Right ventricle myocardium superior (tissue), 1 donor: ENCODE measurements at regions not wholly inside any gene's neighbourhood (a gene's known extent, or its start where the extent isn't known, plus 50 kb on each side); places are given as distances from the start of the nearest gene placed in this dataset.

ENCODE experiments used
- ATAC-seq: fragments of 200-7000 bp; cut with Tn5 transposase; one replicate; pipeline ENCODE4 v1.9.1; 2020; ENCODE audit warnings: mild to moderate bottlenecking; ENCODE audit not compliant: poor library complexity
- DNase-seq: peaks from one replicate; pipeline ENCODE4 v3.0.0-alpha.2; 2020
- intact Hi-C: fragments of 100-400 bp; cut with DNase I; formaldehyde crosslinking; loops from one replicate; pipeline ENCODE4 v1.11.2; 2022
- donor health status: DM: no; HTN: yes; CAD: no; lungs with severe emphysema.

- ATAC-seq, result peak; percentile 29
- no peak for DNase-seq
- intact Hi-C loops, result no loop called here
Observed at GRCh38 chr2:138147796-138148195, 183.5 kb downstream of the HNMT start.

DNA sequence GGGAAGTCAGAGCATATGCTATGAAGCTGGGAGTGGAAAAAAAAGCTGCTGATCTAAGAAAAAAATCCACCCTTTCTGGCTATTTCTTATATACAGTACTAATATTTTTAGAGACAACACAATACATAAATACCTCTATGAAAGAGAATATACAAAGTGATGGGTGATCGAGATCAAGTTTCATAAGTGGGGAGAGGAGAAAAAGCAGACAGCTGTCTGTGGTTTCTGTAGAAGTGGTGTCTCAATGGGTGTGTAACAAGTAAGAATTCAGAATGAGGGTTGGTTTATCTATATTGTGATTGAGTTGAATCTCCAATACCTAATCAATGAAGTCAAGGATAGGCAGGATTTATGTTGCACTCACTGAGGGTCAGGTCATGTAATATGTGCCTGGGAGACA, 191.0 kb downstream of the HNMT start:
- ATAC-seq (no peak), DNase-seq (no peak)
- intact Hi-C loops, result no loop called here

- ATAC-seq, result no peak
Observed at GRCh38 chr2:138157372-138157771, 193.1 kb downstream of the HNMT start.

DNA sequence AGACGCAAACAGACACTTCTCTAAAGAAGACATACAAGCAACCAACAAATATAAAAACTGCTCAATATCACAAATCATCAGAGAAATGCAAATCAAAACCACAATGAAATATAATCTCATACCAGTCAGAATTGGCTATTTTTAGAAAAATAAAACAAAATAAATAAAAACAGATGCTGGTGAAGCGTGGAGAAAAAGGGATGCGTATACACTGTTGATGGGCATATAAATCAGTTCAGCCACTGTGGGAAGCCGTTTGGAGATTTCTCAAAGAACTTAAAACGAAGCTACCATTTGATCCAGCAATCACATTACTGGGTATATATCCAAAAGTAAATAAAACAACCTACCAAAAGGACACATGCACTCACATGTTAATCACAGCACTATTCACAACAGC, 206.2 kb downstream of the HNMT start:
- intact Hi-C loops, result no loop called here
- DNase-seq, result no peak
- no peak for ATAC-seq

More at GRCh38 chr2:138157372-138157771, 193.1 kb downstream of the HNMT start:
- DNase-seq, result no peak
- intact Hi-C loops, result no loop called here

GRCh38 chr2:138171244-138171643, 207.0 kb downstream of the HNMT start:
- intact Hi-C loops, result no loop called here
- DNase-seq (no peak), ATAC-seq (no peak)

- DNase-seq, result no peak
Observed at GRCh38 chr2:138175066-138175465, 210.8 kb downstream of the HNMT start.

GRCh38 chr2:138176862-138177439, 212.7 kb downstream of the HNMT start:
- intact Hi-C loops, result no loop called here
- DNase-seq (no peak), ATAC-seq (no peak)

More at GRCh38 chr2:138175066-138175465, 210.8 kb downstream of the HNMT start:
- intact Hi-C loops, result no loop called here
- ATAC-seq, result no peak

GRCh38 chr2:138177693-138178092, 213.4 kb downstream of the HNMT start:
- ATAC-seq (no peak), DNase-seq (no peak)
- intact Hi-C loops, result no loop called here

GRCh38 chr2:138180692-138181386, 216.6 kb downstream of the HNMT start:
- no peak for DNase-seq
- intact Hi-C loops, result no loop called here
- no peak for ATAC-seq

- ATAC-seq (no peak), DNase-seq (no peak)
- intact Hi-C loops, result no loop called here
Observed at GRCh38 chr2:138182250-138182936, 218.1 kb downstream of the HNMT start.

GRCh38 chr2:138182937-138183312, 218.7 kb downstream of the HNMT start:
- DNase-seq (no peak), ATAC-seq (no peak)
- intact Hi-C loops, result no loop called here

DNA sequence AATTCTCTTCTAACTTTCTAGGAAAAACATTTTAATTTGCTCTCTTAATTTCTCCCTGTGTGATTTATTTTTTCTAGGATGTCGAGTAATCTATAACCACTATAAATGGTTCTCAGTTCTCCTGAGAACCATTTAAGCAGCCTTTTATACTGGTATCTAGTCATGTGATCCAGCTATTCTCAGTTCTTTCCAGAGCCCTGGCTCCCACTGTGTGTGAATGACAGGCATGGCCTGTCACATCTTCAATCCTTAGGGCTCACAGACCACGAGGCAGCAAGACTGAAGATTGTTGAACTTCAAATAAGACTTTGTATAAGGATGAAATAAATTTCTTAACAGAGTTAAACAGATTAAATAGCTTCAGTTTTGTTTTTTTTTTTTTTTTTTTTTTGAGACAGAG, 219.4 kb downstream of the HNMT start:
- ATAC-seq, result no peak
- intact Hi-C loops, result no loop called here
- DNase-seq, result no peak

- ATAC-seq (no peak), DNase-seq (no peak)
- intact Hi-C loops, result no loop called here
Observed at GRCh38 chr2:138184428-138184827, 220.2 kb downstream of the HNMT start.

GRCh38 chr2:138185827-138186226, 221.6 kb downstream of the HNMT start:
- no peak for ATAC-seq
- DNase-seq, result no peak
- intact Hi-C loops, result no loop called here

GRCh38 chr2:138187221-138187620, 222.9 kb downstream of the HNMT start:
- no peak for ATAC-seq
- DNase-seq, result no peak
- intact Hi-C loops, result no loop called here

DNA sequence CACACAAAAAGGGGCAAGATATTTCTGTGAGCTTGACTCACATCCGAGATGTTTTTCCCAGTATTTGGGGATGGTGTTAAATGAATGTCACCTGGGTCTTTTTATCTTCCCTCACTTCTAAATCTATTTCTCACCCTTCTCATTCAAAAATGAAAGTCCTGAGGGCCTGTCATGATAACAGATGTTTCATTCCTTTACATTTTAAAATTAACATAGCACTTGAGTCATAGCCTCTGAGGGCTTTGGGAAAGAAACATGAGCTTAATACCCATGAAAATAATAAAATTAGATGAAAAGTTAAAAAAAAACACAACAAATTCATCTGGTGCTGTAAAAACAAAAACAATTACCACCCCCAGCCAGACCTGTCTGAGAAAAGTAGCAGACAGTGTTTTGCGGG, 226.7 kb downstream of the HNMT start:
- ATAC-seq, result no peak
- DNase-seq, result no peak
- intact Hi-C loops, result no loop called here

DNA sequence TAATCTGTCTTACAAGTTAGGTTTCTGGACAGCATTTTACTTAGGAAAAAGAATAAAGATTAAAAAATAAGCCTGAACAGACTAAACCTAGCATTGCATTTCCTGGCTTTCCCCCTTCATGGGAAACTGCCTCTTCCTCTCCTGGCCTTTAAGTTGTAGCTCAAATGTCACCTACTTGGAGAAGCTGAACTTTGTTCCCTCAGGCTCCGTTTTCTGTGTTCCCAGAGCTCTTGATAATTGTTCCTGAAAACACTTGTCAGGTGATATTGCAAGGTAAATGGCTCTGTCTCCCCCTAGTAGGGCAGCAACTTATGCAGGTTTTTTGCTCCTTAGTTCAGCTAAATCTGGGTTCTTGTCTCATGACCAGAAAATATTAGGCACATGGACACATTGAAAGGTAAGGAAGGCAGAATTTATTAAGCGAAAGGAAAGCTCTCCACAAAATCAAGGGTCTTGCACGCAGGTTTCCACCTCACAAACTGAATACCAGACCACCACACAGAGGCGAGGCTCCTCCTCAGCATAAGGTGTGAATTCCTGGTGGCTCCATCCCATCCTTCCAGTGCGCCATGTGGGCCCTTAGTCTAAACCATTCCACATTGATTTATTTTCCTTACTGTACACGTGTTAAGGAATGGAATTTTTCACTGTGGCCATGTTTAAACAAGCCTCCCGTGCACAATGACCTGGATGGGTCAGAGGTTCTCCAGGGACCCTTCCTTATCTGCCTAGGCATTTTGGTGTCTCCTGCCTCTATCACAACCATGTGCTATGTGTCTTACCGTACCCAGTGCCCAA, 229.3 kb downstream of the HNMT start:
- DNase-seq (no peak), ATAC-seq (no peak)
- intact Hi-C loops, result no loop called here

- ATAC-seq (no peak), DNase-seq (no peak)
- intact Hi-C loops, result no loop called here
Observed at GRCh38 chr2:138201286-138201685, 237.0 kb downstream of the HNMT start.

DNA sequence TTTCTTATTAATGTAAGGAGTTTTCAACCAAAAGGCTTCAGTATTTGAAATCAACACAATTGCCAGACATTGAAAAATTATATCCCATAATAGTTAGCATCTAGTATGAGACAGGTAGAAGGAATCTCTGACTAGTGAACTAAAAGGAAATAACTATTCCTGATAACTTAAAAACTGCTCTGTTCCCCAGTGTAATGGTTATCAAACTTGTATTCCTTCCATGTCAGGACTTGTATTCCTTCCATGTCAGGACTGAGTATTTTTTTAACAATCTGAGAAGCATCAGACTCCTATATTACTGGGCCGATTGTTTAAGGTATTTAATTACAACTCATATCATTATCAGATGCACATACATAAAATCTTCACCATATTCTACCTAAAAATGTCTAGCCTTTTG, 238.5 kb downstream of the HNMT start:
- intact Hi-C loops, result no loop called here
- DNase-seq (no peak), ATAC-seq (no peak)

DNA sequence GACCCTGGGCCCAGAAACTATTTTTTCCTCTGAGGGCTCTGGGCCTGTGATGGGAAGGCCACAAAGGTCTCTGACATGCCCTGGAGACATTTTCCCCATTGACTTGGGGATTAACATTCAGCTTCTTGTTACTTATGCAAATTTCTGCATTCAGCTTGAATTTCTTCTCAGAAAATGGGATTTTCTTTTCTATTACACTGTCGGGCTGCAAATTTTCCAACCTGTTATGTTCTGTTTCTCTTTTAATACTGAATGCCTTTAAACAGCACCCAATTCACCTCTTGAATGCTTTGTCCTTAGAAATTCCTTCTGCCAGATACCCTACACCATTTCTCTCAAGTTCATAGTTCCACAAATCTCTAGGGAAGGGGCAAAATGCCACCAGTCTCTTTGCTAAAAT, 241.0 kb downstream of the HNMT start:
- intact Hi-C loops, result no loop called here
- DNase-seq (no peak), ATAC-seq (no peak)
